DMS79 treated with DMSO at 0.1 percent for 48 hours (cell line): ENCODE measurements at regions not wholly inside any gene's neighbourhood (a gene's known extent, or its start where the extent isn't known, plus 50 kb on each side); places are given as distances from the start of the nearest gene placed in this dataset.
"Not testable (repeated sequence)": the region's sequence is repeated elsewhere in the genome, so short reads cannot be mapped to it uniquely, and the experiment has no call there.

ENCODE experiments used
- DNase-seq: peaks from one replicate; lab custom pipeline; 2025; lab: John Stamatoyannopoulos, UW

- DNase-seq = no peak
Measured at GRCh38 chr7:9210114-9210513, 776.7 kb downstream of the NXPH1 start.

DNA sequence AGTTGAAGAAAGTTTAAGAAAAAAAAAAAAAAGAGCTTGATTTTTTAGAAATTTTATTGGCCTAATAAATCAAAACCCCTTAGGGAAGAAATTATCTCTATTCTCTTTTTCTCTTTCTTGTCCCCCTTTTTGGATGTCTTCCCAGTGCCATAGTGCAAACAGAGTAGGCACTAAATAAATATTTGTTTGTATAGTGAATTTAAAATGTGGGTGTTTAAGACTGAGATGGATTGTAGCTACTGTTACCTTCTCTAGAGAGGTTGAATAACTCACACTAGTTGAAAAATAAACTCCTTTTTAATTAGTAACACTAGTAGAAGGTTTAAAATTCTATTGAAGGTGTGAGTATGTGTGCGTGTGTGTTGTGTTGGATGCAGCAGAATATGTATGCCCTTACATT is 783.8 kb downstream of the NXPH1 start:
- no peak for DNase-seq

DNA sequence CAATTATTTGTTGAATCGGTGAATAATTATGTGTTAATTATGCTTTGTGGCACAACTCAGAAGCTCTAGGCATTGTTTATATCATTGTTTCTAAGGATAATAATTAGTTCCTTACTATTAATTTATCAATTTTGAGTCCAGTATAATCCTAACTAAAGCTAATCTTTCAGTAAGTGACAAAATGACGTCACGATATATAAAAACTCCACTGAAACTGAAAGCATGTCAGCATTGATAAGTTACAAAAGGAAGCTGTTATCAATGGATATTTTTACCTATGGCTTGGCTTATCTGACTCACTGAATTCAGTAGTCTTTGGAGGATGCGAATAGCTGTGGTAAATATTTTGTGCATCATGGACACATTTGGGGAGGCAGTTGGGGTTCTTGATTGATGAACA is 793.1 kb downstream of the NXPH1 start:
- no peak for DNase-seq

- DNase-seq = no peak
Measured at GRCh38 chr7:9231630-9232121, 798.3 kb downstream of the NXPH1 start.

DNA sequence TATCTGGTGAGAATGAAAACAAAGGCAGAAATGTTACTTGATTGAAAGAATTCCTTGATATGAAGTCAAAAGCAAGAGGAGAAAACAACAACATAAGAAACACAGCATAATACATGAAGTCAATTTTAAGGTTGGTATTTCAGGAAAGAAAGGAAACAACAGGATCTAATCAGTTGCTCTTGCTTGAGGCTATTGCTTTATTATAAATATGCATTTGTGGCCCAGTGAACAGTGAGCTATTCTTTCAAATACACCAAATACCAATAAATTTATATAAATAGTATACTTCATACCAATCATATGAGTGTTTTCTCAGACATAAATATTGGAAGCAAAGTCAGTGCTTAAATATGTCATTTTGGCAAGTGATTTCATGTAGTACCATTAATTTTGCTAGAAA is 806.6 kb downstream of the NXPH1 start:
- DNase-seq = no peak

DNA sequence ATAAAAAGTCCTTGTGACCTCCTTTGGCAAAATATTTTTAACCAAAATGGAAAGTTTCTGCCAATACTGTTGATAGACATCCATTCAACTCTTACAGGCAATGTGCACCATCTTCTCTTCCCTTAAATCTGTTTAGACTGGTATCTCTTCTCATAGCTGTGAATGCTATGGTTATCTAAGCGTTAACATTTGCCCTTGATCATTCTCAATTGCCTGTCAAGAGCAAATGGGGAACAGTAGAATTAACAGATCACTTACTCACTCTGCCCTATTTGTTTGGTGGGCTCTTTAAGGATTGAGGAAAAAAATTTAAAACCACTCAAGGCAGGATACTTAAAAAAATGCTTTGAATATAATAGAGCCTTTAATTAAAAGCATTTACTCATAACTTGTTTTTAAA is 808.4 kb downstream of the NXPH1 start:
- DNase-seq = no peak

DNA sequence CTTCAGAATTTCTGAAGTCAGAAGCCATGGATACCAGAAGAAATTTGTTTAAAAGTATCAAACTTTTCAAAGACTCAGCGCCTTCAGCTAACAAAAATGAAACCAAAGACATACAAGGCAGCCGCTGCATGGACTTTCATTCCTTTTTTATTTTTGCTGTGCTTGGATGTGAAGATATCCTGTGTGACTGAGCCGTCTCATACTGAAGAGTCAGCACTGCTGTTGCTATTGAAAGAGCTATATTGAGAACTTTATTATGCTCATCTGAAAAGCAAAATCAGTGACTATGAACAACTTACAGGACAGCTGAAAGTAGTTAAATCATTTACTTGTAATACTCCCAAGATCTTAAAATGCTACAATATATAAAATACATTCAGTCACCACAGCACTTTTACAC is 809.2 kb downstream of the NXPH1 start:
- DNase-seq = no peak

DNA sequence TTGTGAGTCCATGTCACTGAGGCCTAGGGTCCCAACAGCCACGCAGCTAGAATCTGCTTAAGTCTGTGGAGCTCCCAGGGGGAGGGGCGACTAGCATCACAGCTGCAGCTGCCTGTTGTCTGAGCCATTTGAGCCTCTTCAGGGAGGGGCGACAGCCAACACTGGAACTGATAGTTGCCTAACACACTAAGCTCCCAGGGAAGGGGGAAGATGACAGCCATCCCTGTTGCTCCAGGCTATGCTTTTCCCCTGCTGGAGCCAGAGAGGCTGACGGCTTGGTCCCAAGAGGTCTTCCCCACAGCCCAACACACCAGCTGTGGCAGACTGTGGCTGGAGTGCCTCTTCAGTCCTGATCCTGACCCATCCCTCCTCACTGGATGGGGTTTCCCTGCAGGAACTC is 817.5 kb downstream of the NXPH1 start:
- no peak for DNase-seq

- DNase-seq = no peak
Measured at GRCh38 chr7:9264395-9264794, 831.0 kb downstream of the NXPH1 start.

DNA sequence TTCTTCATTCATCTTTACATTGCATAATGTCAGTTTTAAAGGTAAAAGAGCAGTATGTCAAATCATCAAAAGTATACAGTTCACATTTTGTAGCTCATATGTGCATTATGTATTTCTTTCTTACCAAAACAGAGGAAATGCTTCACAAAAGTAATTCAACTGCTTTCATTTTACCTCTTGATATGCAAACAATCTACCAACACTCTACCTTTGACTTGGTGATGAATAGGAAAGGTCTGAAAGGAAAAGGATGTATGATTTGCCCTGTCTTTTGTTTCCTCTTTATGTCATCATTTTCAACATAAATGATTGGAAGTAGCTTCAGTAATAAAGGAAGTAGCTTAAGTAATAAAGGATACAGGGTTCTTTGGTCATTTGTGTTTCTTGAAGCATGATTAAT is 846.7 kb downstream of the NXPH1 start:
- DNase-seq = no peak

DNA sequence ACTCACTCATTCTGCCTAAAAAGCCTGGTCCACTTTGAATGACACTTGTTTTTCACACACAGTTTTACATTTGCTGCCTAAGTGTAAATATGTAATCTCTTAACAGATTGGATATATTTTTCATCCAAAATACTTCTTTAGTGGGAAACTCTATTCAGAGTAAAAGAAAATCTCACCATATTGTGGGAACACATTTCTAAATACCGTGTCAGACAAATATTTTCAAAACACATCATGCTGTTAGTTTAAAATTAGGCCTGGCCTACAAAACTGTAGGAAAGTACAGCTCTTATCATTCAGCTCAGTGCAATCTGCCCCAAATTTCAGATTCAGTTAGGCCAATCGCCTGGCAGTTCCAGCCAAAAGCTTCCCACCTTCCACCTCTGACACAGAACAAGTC is 849.8 kb downstream of the NXPH1 start:
- no peak for DNase-seq

DNA sequence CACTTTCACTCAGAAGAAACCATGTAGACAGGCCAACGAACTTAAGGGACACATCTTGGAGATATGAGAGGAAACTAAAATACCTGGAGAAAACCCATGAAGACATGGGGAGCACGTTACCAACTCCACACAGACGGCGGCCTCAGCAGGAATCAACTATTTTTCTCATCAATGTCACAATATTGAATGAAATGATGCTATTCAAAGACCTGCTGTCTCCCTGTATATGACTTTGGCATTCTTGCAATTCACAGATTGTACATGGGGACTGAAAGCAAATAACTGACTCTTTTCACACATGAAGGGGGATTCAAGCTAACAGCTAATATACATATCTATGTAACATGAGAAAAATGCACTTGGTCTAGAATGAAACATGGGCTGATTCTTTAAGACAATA is 869.0 kb downstream of the NXPH1 start:
- DNase-seq = no peak

GRCh38 chr7:9307131-9307530 is 873.7 kb downstream of the NXPH1 start:
- no peak for DNase-seq

DNA sequence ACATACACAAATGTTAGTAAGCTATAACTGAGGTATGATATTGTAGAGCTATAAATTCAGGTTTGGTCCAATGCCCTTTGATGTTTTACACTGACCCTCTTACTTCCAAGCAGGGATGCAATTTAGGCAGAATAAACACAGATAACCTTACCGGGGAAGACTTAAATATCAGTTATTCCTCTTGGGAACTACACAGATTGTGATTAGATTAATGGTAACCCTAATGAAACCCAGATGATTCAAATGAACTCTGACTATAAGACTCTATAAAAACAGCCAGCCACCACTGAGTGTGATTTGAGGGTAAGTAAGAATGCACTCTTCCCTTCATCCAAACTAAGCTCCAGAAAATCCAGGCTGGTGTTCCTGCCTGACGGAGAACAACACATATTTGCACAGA is 891.1 kb downstream of the NXPH1 start:
- DNase-seq = no peak

GRCh38 chr7:9328296-9328695 is 894.9 kb downstream of the NXPH1 start:
- no peak for DNase-seq

- DNase-seq = no peak
Measured at GRCh38 chr7:9349625-9350024, 916.2 kb downstream of the NXPH1 start.

DNA sequence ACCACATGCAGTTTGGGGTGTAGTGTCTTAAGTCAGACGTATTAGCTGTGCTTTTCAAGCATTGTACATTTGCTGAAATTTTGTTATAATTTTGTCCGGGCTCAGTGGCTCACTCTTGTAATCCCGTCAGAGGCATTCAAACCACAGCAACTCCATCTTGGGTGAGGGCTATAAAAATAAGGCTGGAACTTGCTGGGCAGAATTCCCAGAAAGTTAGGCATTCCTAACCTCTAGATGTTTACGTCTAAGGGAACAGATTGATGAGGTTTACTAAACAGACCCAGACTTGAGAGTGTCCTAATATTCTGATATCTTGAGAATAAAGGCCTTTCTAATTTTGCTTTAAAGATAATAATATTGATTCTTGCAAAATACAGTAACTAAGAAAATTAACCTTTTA is 957.8 kb downstream of the NXPH1 start:
- no peak for DNase-seq

GRCh38 chr7:9391984-9392383 is 958.6 kb downstream of the NXPH1 start:
- no peak for DNase-seq

DNA sequence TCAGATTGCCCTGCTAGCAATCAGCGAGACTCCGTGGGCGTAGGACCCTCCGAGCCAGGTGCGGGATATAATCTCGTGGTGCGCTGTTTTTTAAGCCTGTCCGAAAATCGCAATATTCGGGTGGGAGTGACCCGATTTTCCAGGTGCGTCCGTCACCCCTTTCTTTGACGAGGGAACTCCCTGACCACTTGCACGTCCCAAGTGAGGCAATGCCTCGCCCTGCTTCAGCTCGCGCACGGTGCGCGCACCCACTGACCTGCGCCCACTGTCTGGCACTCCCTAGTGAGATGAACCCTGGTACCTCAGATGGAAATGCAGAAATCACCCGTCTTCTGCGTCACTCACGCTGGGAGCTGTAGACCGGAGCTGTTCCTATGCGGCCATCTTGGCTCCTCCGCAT is 971.0 kb downstream of the NXPH1 start:
- not testable (repeated sequence) for DNase-seq

GRCh38 chr7:9407816-9408215 is 974.4 kb downstream of the NXPH1 start:
- DNase-seq = no peak

- no peak for DNase-seq
Measured at GRCh38 chr7:9453521-9453920, 1020.1 kb downstream of the NXPH1 start.

DNA sequence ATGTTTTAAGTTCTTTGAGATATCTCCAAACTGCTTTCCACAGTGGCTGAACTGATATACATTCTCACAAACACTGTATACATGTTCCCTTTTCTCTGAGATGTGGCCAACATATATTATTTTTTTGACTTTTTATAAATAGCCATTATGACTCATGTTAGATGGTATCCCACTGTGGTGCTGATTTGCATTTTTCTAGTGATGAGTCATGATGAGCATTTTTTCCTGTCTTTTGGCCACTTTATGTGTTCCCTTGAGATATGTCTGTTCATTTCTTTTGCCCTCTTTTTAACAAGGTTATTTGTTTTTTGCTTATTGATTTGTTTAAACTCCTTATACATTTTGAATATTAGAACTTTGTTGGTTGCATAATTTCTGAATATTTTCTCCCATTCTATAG is 1055.1 kb downstream of the NXPH1 start:
- no peak for DNase-seq

- DNase-seq = no peak
Measured at GRCh38 chr7:9498303-9498702, 1064.9 kb downstream of the NXPH1 start.

DNA sequence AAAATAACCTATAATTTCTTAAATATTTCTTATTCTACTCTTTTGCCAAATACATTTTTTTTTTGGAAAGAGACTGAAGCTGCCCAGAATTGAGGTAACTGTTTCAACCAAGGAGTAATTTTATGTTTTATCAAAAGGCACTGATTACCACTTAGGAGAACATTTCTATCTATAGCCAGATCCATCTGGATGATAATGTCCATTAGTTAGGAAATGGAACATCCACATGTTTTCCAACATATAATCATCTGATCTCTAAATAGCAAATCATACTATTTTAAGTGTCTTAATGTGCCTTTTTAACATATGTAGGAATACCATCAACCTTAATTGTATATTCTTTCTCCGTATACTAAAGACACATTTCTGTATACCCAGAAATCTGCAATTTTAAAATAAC is 1068.9 kb downstream of the NXPH1 start:
- DNase-seq = no peak

DNA sequence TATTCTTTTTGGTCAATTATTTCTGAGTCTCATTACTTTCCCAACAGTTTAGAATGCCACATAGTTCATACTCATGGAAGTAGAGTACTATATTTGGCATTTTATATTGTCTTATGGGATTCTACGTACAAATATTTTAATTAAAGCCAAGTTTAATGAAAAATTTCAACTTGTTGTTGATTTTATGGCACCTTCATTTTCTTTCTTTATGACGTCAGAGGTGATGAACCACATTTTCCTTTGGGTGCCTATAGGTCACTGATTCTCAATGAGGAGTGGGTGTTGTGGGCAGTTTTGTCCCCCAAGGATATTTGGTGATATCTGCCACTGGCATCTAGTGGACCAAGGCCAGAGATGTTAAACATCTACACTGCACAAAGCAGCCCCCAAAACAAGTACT is 1071.3 kb downstream of the NXPH1 start:
- no peak for DNase-seq
